HL-60 (cell line): ENCODE measurements at regions not wholly inside any gene's neighbourhood (a gene's known extent, or its start where the extent isn't known, plus 50 kb on each side); places are given as distances from the start of the nearest gene placed in this dataset.

Experiments
- DNase-seq, 2 experiments: peaks; one replicate each; pipeline ENCODE4 v3.0.0-alpha.2; 2010 to 2020; ENCODE audit warnings: low read depth in 1 of 2, low spot score in 1 of 2
- H3K27ac ChIP-seq: fragments of 250-450 bp; sonication (Bioruptor Pico); replicated peaks from 2 replicates; pipeline ENCODE4 v1.5.1; 2020; ENCODE audit warnings: mild to moderate bottlenecking, moderate library complexity
- H3K27me3 ChIP-seq: fragments of 250-450 bp; sonication (Bioruptor Pico); 2 replicates; pipeline ENCODE4 v1.5.1; 2021; ENCODE audit warnings: mild to moderate bottlenecking, moderate library complexity; ENCODE audit not compliant: insufficient read depth, poor library complexity, severe bottlenecking
- H3K4me3 ChIP-seq: replicated peaks from 2 replicates; pipeline ENCODE4 v1.5.1; 2011; ENCODE audit warnings: mild to moderate bottlenecking, control low read depth, low read length; ENCODE audit not compliant: insufficient read depth
- CTCF ChIP-seq: IDR thresholded peaks from one replicate; pipeline ENCODE4 v1.5.1; 2011; ENCODE audit warnings: low read length, control low read depth, inconsistent platforms; ENCODE audit not compliant: insufficient read depth
- GABPA ChIP-seq: IDR thresholded peaks from 2 replicates; pipeline ENCODE4 v1.6.1; 2012; ENCODE audit warnings: low read depth
- POLR2AphosphoS5 ChIP-seq: IDR thresholded peaks from 2 replicates; pipeline ENCODE4 v1.6.1; 2012; ENCODE audit warnings: low read depth
- SPI1 ChIP-seq: IDR thresholded peaks from 2 replicates; pipeline ENCODE4 v1.6.1; 2012; ENCODE audit warnings: low read depth, mild to moderate bottlenecking, borderline replicate concordance
- TF ChIP-seq, protein P1 (sequence below): IDR thresholded peaks from 2 replicates; pipeline ENCODE4 v1.6.1; 2012; ENCODE audit warnings: low read depth; ENCODE audit not compliant: insufficient replicate concordance

GRCh38 chr5:2565147-2565546, 186.3 kb downstream of the IRX2 start:
- H3K27ac ChIP-seq: no peak overlapping the region
- no peak overlapping the region for H3K4me3 ChIP-seq
- TF ChIP-seq SPI1 (no peak), CTCF (no peak), POLR2AphosphoS5 (no peak), GABPA (no peak)
- DNase-seq: no peak
- no peaks in the 10 kb centered on the region for H3K27me3 ChIP-seq

GRCh38 chr5:2563046-2563445, 188.4 kb downstream of the IRX2 start:
- Histone ChIP-seq H3K27me3 (no peaks in the 10 kb centered on the region), H3K27ac (no peak overlapping the region), H3K4me3 (no peak overlapping the region)
- no peak for DNase-seq
- no peak for TF ChIP-seq POLR2AphosphoS5
- TF ChIP-seq SPI1: no peak
- no peak for TF ChIP-seq GABPA
- TF ChIP-seq CTCF: no peak
- TF ChIP-seq, protein P1, sequence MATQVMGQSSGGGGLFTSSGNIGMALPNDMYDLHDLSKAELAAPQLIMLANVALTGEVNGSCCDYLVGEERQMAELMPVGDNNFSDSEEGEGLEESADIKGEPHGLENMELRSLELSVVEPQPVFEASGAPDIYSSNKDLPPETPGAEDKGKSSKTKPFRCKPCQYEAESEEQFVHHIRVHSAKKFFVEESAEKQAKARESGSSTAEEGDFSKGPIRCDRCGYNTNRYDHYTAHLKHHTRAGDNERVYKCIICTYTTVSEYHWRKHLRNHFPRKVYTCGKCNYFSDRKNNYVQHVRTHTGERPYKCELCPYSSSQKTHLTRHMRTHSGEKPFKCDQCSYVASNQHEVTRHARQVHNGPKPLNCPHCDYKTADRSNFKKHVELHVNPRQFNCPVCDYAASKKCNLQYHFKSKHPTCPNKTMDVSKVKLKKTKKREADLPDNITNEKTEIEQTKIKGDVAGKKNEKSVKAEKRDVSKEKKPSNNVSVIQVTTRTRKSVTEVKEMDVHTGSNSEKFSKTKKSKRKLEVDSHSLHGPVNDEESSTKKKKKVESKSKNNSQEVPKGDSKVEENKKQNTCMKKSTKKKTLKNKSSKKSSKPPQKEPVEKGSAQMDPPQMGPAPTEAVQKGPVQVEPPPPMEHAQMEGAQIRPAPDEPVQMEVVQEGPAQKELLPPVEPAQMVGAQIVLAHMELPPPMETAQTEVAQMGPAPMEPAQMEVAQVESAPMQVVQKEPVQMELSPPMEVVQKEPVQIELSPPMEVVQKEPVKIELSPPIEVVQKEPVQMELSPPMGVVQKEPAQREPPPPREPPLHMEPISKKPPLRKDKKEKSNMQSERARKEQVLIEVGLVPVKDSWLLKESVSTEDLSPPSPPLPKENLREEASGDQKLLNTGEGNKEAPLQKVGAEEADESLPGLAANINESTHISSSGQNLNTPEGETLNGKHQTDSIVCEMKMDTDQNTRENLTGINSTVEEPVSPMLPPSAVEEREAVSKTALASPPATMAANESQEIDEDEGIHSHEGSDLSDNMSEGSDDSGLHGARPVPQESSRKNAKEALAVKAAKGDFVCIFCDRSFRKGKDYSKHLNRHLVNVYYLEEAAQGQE: no peak

GRCh38 chr5:2562036-2562435, 189.4 kb downstream of the IRX2 start:
- H3K27me3 ChIP-seq: no peaks in the 10 kb centered on the region

More at GRCh38 chr5:2562036-2562435, 189.4 kb downstream of the IRX2 start:
- no peak for DNase-seq
- Histone ChIP-seq H3K4me3 (no peak overlapping the region), H3K27ac (no peak overlapping the region)
- TF ChIP-seq POLR2AphosphoS5: no peak
- TF ChIP-seq SPI1: no peak
- no peak for TF ChIP-seq GABPA
- no peak for TF ChIP-seq CTCF
- TF ChIP-seq, protein P1: no peak
